ENCODE measurements at regions not wholly inside any gene's neighbourhood (a gene's known extent, or its start where the extent isn't known, plus 50 kb on each side); places are given as distances from the start of the nearest gene placed in this dataset.
A peak's percentile ranks its signal among the peaks of the same experiment; 100 is the strongest.

DNA sequence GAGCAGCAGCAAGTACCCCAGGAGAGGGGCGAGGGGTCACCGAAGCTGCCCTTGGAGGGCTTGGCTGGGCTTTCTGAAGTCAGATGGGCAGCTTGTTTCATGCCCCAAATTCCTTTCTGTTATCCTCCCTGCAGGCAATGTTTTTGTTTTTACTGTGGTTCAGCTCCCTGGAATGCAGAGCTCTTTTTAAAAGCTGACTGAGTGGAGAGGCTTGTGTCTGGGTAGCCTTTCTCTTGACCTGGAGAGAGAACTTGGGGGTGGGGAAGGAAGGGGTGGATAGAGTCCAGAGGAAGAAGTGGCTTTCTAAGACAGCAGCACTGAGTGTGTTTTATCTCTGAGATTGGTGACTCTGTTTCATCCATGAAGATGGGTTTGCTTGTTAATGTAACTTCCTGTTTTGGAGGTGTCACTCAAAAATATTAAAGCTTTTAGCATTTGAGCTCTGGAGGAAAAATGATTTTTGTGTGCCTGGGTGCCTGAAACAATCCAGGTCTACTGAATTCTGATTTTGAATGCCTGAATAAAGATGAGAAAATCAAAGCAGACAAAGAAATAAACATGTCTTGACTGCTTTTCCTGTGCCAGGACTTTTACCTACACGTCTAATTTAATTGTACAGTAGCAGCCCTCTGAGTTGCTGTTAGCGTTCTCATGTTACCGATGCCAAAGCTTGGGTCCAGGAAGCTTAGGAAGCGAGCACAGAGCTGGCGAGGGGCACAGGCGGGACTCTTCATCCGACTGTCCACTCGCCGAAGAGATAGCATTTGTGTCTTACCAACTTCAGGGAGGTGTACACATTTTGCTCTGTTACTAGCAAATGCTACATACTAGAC, 78.2 kb upstream of the EEF1E1 start:
- TF ChIP-seq FOSL2 (IDR thresholded peaks at IDR 0.05; ENCODE audit: borderline replicate concordance, low read depth) (0 out of 2 replicates have a peak, but pooled peaks have one; percentile 21), ELF1 (IDR thresholded peaks at IDR 0.05) (no peak), JUND (IDR thresholded peaks at IDR 0.05) (peak; percentile 22; the same call in 1 of the 2 replicates), EZH2phosphoT487 (IDR thresholded peaks at IDR 0.05; ENCODE audit: borderline replicate concordance, low read depth) (no peak), TEAD4 (IDR thresholded peaks at IDR 0.05; ENCODE audit: borderline replicate concordance, insufficient read depth) (peak; percentile 57; the same call in 1 of the 2 replicates), RXRA (IDR thresholded peaks at IDR 0.05; ENCODE audit: borderline replicate concordance, low read depth) (no peak), EP300 (IDR thresholded peaks at IDR 0.05; ENCODE audit: borderline replicate concordance in 1 of 2, low read depth in 1 of 2, low read length in 1 of 2) (peak in 1 of 2 experiments; percentile 30; a peak in 1 of 4 replicates), TCF12 (IDR thresholded peaks at IDR 0.05) (peak; percentile 29; the same call in 1 of the 2 replicates)
- TF ChIP-seq, protein P1, sequence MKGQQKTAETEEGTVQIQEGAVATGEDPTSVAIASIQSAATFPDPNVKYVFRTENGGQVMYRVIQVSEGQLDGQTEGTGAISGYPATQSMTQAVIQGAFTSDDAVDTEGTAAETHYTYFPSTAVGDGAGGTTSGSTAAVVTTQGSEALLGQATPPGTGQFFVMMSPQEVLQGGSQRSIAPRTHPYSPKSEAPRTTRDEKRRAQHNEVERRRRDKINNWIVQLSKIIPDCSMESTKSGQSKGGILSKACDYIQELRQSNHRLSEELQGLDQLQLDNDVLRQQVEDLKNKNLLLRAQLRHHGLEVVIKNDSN (IDR thresholded peaks at IDR 0.05; ENCODE audit: borderline replicate concordance, low read depth) = no peak
- TF ChIP-seq, protein P2, sequence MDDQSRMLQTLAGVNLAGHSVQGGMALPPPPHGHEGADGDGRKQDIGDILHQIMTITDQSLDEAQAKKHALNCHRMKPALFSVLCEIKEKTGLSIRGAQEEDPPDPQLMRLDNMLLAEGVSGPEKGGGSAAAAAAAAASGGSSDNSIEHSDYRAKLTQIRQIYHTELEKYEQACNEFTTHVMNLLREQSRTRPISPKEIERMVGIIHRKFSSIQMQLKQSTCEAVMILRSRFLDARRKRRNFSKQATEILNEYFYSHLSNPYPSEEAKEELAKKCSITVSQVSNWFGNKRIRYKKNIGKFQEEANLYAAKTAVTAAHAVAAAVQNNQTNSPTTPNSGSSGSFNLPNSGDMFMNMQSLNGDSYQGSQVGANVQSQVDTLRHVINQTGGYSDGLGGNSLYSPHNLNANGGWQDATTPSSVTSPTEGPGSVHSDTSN (IDR thresholded peaks at IDR 0.05) = 0 out of 2 replicates have a peak, but pooled peaks have one; percentile 3
- H3K9ac ChIP-seq = no peak overlapping the region
- no peaks in the 10 kb centered on the region for H3K27me3 ChIP-seq (ENCODE audit: insufficient read depth)
- H3K27ac ChIP-seq (ENCODE audit: low read depth in 2 of 2, low read length in 1 of 2) = peak overlapping the region in 1 of 2 experiments; percentile 48; a peak in 2 of 4 replicates
- peak overlapping the region; percentile 39 for H3K4me2 ChIP-seq
- H3K4me1 ChIP-seq (ENCODE audit: control insufficient read depth in 1 of 2, insufficient read depth in 2 of 2, low read depth in 1 of 2, low read length in 1 of 2) = peaks cover 2 to 29% of the 10 kb centered on the region in 2 experiments; a peak in 3 of 4 replicates
- ChIA-PET CTCF (no interaction called here), POLR2A (no interaction called here)
- no peaks in the 10 kb centered on the region for H3K79me2 ChIP-seq (ENCODE audit: insufficient read depth)
- no peaks in the 10 kb centered on the region for H3K9me3 ChIP-seq
- H3K9me2 ChIP-seq = no peaks in the 10 kb centered on the region
- DNase-seq = no peak
- no peaks in the 10 kb centered on the region for H4K20me1 ChIP-seq (ENCODE audit: insufficient read depth)
- H3K36me3 ChIP-seq (replicated peaks in 1 of 2; ENCODE audit: control insufficient read depth in 1 of 2, insufficient read depth in 2 of 2, low read length in 1 of 2) = no peaks in the 10 kb centered on the region
- WGBS (ENCODE audit: low lambda C conversion rate) = 61% methylated on average over 11 of the region's 11 CpGs
- H3K4me3 ChIP-seq (ENCODE audit: low read depth in 2 of 2, low read length in 1 of 2) = no peak overlapping the region
- peaks cover 9% of the 10 kb centered on the region for H3F3A ChIP-seq (replicated peaks; ENCODE audit: insufficient read depth)
- peak overlapping the region; percentile 37; the same call in 1 of the 2 replicates for H2AFZ ChIP-seq (ENCODE audit: low read depth)

DNA sequence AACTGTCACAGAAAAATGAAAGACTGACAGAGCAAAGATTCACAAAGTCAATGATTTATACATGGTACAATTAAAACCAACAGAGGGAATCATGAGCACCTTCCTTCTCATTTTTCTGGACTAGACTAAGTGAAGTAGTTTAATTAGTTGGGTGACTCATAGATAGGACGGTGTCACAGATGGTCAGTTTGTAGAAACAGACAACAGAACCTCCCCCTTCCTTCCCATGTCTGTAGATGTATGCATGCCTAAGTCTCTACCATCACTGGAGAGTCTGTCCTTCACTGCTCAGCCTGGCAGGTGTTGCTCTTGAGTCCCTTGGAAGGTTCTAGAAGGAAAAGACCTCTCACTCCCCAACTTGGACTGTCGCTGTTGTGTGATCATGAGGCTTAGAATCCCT, 75.4 kb upstream of the EEF1E1 start:
- CTCF ChIA-PET = no interaction called here
- H4K20me1 ChIP-seq (ENCODE audit: insufficient read depth) = no peaks in the 10 kb centered on the region
- no peak for DNase-seq
- H3K79me2 ChIP-seq (ENCODE audit: insufficient read depth) = no peaks in the 10 kb centered on the region
- H3K9ac ChIP-seq = no peak overlapping the region
- peaks cover 9% of the 10 kb centered on the region for H3F3A ChIP-seq (replicated peaks; ENCODE audit: insufficient read depth)
- H3K9me2 ChIP-seq = no peaks in the 10 kb centered on the region
- WGBS (ENCODE audit: low lambda C conversion rate) = 15% methylated on average over 2 of the region's 2 CpGs
- H3K27me3 ChIP-seq (ENCODE audit: insufficient read depth) = no peaks in the 10 kb centered on the region
- H2AFZ ChIP-seq (ENCODE audit: low read depth) = no peak overlapping the region
- H3K27ac ChIP-seq (ENCODE audit: low read depth in 2 of 2, low read length in 1 of 2) = no peak overlapping the region
- POLR2A ChIA-PET = no interaction called here
- peaks cover under 1 to 26% of the 10 kb centered on the region in 2 experiments; a peak in 3 of 4 replicates for H3K4me1 ChIP-seq (ENCODE audit: control insufficient read depth in 1 of 2, insufficient read depth in 2 of 2, low read depth in 1 of 2, low read length in 1 of 2)
- H3K4me3 ChIP-seq (ENCODE audit: low read depth in 2 of 2, low read length in 1 of 2) = no peak overlapping the region
- no peak overlapping the region for H3K4me2 ChIP-seq
- H3K9me3 ChIP-seq = no peaks in the 10 kb centered on the region
- H3K36me3 ChIP-seq (replicated peaks in 1 of 2; ENCODE audit: control insufficient read depth in 1 of 2, insufficient read depth in 2 of 2, low read length in 1 of 2) = no peaks in the 10 kb centered on the region
- TF ChIP-seq, protein P3, sequence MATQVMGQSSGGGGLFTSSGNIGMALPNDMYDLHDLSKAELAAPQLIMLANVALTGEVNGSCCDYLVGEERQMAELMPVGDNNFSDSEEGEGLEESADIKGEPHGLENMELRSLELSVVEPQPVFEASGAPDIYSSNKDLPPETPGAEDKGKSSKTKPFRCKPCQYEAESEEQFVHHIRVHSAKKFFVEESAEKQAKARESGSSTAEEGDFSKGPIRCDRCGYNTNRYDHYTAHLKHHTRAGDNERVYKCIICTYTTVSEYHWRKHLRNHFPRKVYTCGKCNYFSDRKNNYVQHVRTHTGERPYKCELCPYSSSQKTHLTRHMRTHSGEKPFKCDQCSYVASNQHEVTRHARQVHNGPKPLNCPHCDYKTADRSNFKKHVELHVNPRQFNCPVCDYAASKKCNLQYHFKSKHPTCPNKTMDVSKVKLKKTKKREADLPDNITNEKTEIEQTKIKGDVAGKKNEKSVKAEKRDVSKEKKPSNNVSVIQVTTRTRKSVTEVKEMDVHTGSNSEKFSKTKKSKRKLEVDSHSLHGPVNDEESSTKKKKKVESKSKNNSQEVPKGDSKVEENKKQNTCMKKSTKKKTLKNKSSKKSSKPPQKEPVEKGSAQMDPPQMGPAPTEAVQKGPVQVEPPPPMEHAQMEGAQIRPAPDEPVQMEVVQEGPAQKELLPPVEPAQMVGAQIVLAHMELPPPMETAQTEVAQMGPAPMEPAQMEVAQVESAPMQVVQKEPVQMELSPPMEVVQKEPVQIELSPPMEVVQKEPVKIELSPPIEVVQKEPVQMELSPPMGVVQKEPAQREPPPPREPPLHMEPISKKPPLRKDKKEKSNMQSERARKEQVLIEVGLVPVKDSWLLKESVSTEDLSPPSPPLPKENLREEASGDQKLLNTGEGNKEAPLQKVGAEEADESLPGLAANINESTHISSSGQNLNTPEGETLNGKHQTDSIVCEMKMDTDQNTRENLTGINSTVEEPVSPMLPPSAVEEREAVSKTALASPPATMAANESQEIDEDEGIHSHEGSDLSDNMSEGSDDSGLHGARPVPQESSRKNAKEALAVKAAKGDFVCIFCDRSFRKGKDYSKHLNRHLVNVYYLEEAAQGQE (IDR thresholded peaks at IDR 0.05; ENCODE audit: low read depth, low read length) = no peak
- TF ChIP-seq FOSL2 (IDR thresholded peaks at IDR 0.05; ENCODE audit: borderline replicate concordance, low read depth) = no peak
- no peak for TF ChIP-seq NFIC (IDR thresholded peaks at IDR 0.05; ENCODE audit: borderline replicate concordance)
- no peak for TF ChIP-seq RAD21 (IDR thresholded peaks at IDR 0.05; ENCODE audit: low read length)
- TF ChIP-seq, protein P4, sequence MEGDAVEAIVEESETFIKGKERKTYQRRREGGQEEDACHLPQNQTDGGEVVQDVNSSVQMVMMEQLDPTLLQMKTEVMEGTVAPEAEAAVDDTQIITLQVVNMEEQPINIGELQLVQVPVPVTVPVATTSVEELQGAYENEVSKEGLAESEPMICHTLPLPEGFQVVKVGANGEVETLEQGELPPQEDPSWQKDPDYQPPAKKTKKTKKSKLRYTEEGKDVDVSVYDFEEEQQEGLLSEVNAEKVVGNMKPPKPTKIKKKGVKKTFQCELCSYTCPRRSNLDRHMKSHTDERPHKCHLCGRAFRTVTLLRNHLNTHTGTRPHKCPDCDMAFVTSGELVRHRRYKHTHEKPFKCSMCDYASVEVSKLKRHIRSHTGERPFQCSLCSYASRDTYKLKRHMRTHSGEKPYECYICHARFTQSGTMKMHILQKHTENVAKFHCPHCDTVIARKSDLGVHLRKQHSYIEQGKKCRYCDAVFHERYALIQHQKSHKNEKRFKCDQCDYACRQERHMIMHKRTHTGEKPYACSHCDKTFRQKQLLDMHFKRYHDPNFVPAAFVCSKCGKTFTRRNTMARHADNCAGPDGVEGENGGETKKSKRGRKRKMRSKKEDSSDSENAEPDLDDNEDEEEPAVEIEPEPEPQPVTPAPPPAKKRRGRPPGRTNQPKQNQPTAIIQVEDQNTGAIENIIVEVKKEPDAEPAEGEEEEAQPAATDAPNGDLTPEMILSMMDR (IDR thresholded peaks at IDR 0.05) = no peak
- TF ChIP-seq YY1 (IDR thresholded peaks at IDR 0.05; ENCODE audit: low read depth) = no peak
- TF ChIP-seq MEF2A (IDR thresholded peaks at IDR 0.05; ENCODE audit: borderline replicate concordance, low read depth) = no peak
- TF ChIP-seq RCOR1 (IDR thresholded peaks at IDR 0.05; ENCODE audit: low read length) = no peak
- no peak for TF ChIP-seq GATA2 (CRISPR knock-in tag; IDR thresholded peaks at IDR 0.05)
- no peak for TF ChIP-seq RXRA (IDR thresholded peaks at IDR 0.05; ENCODE audit: borderline replicate concordance, low read depth)
- no peak for TF ChIP-seq GABPA (IDR thresholded peaks at IDR 0.05; ENCODE audit: low read depth)
- TF ChIP-seq TAF1 (IDR thresholded peaks at IDR 0.05; ENCODE audit: borderline replicate concordance, low read depth, low read length) = no peak
- TF ChIP-seq FOXM1 (IDR thresholded peaks at IDR 0.05; ENCODE audit: low read depth) = no peak
